HG02763 (cell line): ENCODE measurements at regions not wholly inside any gene's neighbourhood (a gene's known extent, or its start where the extent isn't known, plus 50 kb on each side); places are given as distances from the start of the nearest gene placed in this dataset.

Experiments
- ATAC-seq: cut with Tn5 transposase; IDR thresholded peaks from one replicate; pipeline ENCODE4 v1.9.1; 2021; ENCODE audit warnings: mild to moderate bottlenecking, moderate library complexity; ENCODE audit not compliant: unreplicated experiment

- no peak for ATAC-seq
These were observed 55.5 kb upstream of the SLC8A1 start for GRCh38 chr2:40507432-40507831.

DNA sequence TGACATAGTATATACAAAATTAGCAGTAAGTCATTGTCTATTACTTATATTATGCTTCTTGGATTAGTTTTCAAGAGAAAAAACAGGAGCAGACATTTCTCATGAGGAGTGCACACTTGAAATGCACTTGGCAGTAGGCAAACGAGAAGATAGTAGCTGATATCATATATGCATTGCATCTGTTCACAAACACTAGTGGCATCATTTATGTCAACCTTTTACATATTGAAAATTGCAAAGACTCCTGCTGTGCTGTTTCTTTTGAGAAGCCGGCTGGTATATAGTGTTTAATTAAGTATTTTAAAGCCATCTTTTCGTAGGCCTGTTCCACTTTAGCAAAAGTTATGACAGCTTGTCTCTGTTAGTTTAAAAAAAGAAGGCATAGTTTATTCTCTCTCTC, 58.4 kb upstream of the SLC8A1 start:
- no peak for ATAC-seq

DNA sequence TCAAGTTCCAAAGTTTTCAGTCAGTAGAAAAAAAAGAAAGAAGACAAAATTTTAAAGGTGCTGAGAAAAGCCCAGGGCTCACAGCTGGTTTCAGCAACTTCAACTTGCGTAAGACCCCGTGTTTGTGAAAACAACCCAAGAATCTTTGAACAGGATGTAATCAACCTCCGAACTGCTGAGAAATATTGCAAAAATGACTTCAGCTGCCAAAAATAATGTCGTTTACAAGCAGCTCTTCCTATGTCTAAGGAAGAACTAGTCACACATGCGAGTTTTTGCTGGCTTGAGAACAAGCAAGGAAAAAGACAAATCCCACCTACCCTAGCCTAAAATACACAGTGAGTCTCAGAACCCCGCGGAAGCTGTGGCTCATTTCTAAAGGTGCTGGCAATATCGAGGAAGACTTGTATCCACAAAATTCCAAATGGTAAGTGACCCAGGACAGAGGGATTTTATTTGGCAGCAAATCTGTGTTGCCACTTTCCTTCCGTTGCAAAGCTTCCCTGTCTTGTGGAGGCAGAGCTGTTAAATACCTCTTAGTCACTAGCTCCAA, 59.8 kb upstream of the SLC8A1 start:
- ATAC-seq: no peak

GRCh38 chr2:40512256-40512655, 60.4 kb upstream of the SLC8A1 start:
- ATAC-seq: no peak

DNA sequence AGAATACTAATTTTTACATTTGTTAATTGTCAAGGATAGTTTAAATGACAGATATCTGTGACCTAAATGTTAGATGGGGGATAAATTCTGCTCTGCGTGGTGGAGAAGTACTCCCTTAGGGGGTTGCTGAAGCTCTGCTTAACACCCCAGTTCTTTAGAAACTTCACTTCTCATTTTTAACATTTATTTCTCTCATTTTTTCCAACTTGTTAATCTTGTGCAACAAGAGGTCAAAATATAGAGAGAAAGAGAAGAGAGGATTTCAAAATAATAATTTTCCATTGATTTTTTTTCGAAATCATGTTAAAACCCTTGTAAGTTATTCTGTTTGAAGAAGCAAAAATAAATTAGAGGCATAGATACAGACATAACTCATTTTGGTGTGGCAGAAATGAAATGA, 61.3 kb upstream of the SLC8A1 start:
- no peak for ATAC-seq

DNA sequence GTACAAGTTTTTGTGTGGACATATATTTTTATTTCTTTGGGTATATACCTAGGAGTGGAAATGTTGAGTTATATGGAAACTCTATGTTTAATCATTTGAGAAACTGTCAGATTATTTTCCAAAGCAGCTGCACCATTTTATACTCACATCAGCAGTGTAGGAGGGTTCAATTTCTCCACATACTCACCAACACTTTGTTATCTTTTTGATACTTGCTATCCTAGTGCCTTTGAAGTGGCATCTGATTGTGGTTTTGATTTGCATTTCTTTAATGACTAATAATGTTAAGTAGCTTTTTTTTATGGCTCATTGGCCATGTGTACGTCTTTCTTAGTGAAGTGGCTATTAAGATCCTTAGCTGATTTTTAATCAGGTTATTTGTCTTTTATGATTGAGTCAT, 64.7 kb upstream of the SLC8A1 start:
- ATAC-seq: no peak

DNA sequence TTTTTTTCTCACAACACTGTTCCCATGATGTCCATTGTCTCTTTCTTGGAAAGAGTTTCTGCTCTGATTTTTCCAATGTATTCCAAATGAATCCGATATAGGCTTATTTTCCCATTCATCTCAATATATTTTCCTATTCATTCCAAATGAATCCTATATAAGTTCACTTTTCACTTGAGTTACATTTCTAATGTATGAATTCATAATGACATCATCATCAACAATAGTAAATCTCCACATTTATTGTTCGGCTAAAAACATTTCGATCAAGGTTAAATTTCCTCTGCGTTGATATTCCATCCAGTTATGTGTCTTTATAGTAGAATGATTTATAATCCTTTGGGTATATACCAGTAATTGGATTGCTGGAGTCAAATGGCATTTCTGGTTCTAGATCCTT, 76.7 kb upstream of the SLC8A1 start:
- no peak for ATAC-seq

DNA sequence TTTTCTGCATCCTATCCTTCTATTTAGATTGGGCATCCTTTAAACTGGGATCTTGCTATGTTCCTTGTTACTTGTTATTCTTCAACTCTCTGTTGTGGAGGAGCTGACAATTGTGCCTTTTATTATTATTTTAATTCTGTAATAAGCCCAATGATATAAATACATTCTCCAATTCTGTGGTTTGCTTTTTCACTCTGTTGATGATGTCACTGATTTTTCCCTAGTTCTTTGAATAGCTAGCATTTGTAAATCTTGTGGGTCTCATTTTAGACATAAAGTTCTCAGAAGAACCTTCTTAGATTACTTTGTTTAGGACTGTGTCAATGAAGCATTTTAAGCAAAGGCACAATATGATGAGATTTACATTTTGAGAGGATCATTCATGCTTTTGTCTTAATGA, 79.5 kb upstream of the SLC8A1 start:
- no peak for ATAC-seq

- ATAC-seq: no peak
These were observed 82.6 kb upstream of the SLC8A1 start for GRCh38 chr2:40534528-40534927.

DNA sequence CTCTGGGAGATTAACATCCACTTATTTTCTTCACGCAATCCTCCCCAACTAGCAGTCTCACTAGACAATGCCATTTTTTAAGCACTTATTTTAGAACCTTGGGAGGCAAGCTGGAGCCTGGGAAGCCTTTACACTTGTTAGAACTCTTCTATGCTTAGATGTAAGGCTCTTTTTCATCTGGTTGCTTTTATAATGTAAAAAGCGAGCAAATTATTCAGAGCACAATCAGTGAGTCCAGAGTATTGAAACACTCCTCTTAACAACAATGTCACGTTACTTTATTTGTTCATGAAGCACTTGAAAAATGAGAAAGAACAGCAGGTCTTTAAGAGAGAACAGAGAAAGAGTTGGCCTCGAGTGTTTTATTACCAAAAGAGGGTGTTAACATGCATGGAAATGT, 84.1 kb upstream of the SLC8A1 start:
- no peak for ATAC-seq

DNA sequence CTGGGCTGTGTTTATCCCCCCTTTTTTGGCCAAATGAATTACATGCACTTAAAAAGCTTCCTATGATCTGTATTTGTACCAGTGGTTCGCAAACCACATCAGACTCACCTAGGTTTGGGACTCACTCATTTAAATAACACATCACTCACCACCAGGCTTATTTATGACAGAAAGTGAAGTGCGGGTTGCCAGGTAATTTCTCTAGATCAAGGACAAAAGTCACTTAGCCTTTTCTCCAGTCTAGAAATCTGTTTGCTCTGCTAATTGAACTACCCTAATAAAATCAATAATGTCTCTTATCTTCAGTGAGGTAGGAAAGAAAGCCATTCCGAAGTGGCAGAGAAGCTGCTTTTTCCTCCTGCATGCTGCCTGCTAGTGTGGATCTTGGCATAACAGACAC, 88.1 kb upstream of the SLC8A1 start:
- ATAC-seq: no peak

GRCh38 chr2:40543381-40543780, 91.5 kb upstream of the SLC8A1 start:
- no peak for ATAC-seq

DNA sequence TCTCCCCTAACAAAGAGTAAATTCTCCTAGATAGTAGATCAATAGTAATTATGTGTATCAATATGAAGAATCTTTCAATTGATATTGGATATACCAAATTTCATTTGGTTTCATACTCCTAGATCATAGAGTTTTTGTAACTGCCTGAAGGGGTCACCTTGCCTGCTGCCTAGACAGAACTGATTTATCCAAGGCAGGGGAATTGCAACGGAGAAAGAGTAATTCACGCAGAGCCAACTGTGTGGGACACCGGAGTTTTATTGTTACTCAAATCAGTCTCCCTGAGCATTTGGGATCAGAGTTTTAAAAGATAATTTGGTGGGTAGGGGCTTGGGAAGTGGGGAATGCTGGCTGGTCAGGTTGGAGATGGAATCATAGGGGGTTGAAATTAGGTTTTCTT, 92.2 kb upstream of the SLC8A1 start:
- ATAC-seq: no peak

- no peak for ATAC-seq
These were observed 93.8 kb upstream of the SLC8A1 start for GRCh38 chr2:40545645-40546044.

DNA sequence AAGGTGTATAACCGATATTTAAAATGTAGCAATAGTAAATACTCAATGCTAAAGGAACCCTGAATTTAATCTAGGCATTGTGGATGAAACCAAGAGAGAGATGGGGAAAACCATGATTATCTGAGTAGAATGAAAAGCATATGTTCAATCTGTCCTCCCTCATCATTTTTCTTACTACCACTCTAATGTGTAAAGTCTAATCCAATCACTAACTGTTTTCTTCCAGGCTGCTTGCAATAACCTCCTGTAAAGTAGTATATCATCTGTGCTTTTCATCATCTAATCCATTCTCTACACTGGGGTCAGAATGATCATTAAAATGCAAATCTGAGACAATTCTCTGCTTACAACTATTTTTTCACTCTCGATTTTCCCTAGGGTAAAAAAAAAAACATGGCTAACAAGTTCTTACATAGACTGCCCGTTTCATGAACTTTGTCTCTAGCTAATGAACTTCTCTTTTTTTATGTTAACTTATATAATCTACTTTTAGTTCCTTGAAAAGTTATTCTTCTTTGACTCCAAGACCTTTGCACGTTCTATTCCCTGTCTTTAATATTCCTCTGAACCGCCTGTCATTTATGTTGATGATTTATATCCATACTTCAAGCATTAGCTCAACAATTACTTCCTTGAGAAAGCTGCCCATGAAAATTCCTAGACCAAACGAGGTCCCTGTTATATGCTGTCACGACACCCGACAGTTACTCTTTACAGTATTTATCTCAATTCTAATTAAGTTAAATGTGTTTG, 94.7 kb upstream of the SLC8A1 start:
- ATAC-seq: no peak

DNA sequence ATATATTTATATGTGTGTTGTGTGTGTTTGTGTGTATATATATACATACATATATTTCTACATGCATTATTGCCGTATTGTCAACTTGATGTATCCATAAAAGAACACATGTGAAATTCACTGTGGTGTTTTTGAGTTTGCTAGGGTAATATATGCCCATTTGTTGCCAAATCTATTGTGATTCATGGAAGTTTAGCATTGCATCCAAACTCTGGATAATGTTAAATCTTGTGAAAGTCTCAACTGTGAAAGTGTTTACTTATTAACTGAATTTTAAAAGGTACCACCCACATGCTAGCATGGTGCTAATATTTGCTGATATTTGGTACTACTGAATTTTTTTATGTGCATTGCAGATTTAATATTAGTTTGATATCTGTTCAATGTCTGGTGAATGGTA, 96.6 kb upstream of the SLC8A1 start:
- no peak for ATAC-seq

GRCh38 chr2:40550085-40550484, 98.2 kb upstream of the SLC8A1 start:
- no peak for ATAC-seq

- no peak for ATAC-seq
These were observed 99.2 kb upstream of the SLC8A1 start for GRCh38 chr2:40551081-40551480.

- peak; percentile 79 for ATAC-seq
These were observed 102.9 kb upstream of the SLC8A1 start for GRCh38 chr2:40554665-40555294.

DNA sequence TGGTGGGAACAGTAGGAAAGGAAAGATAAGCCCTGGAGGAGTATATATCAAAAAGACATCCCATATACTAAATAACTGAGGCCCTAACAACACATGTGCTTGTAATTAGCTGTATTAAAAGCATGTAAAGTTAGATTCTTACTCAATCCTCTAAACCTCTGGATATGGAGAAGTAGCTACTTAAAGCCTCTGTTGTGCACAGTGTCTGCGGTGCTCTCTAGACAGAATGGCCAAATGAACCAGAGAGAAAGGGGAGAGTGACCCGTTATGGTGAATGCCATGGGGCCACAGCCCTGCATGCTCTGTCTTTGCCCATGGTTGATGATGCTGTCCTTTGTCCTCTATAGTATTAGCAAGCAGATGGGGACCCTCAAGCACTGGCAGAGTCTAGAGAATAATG, 104.4 kb upstream of the SLC8A1 start:
- no peak for ATAC-seq

- no peak for ATAC-seq
These were observed 104.8 kb upstream of the SLC8A1 start for GRCh38 chr2:40556739-40557138.

- no peak for ATAC-seq
These were observed 106.9 kb upstream of the SLC8A1 start for GRCh38 chr2:40558761-40559160.

DNA sequence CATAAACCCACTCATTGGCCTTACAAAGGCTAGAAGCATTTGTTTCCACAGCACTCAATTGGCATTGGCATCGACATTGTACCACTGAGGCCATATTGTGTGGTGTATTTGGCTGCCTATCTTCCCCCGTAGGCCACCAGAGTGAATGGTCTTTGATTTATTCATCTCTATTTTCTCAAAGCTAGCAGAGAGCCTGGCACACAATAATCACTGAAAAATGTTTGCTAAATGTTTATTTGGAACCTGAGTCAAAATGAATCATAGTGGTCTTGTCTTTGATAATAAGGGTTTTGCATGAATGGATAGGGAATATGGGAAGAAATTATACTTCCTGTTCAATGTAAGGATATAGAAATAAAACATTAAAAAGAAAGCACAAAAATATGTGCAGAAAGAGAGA, 107.3 kb upstream of the SLC8A1 start:
- no peak for ATAC-seq
